Hepatocyte (in vitro differentiated cells): ENCODE measurements at regions not wholly inside any gene's neighbourhood (a gene's known extent, or its start where the extent isn't known, plus 50 kb on each side); places are given as distances from the start of the nearest gene placed in this dataset.

ENCODE experiments used
- DNase-seq: peaks from one replicate; pipeline ENCODE4 v3.0.0-alpha.2; 2016; ENCODE audit warnings: low spot score
- H2AFZ ChIP-seq: fragments of 200-600 bp; sonication (generic); 2 replicates; pipeline ENCODE4 v1.6.0; 2016; ENCODE audit warnings: antibody characterized with exemption, mild to moderate bottlenecking
- H3K27ac ChIP-seq: fragments of 200-600 bp; sonication (generic); 2 replicates; pipeline ENCODE4 v1.5.1; 2016; ENCODE audit warnings: mild to moderate bottlenecking
- H3K27me3 ChIP-seq: fragments of 200-600 bp; sonication (generic); 2 replicates; pipeline ENCODE4 v1.6.1; 2016
- H3K36me3 ChIP-seq: fragments of 200-600 bp; sonication (generic); replicated peaks from 2 replicates; pipeline ENCODE4 v1.5.1; 2016; ENCODE audit warnings: low read depth; ENCODE audit not compliant: insufficient read depth
- H3K4me1 ChIP-seq: fragments of 200-600 bp; sonication (generic); 2 replicates; pipeline ENCODE4 v1.5.1; 2016; ENCODE audit warnings: mild to moderate bottlenecking, moderate library complexity; ENCODE audit not compliant: insufficient read depth
- H3K4me2 ChIP-seq: fragments of 200-600 bp; sonication (generic); 2 replicates; pipeline ENCODE4 v1.6.0; 2016
- H3K4me3 ChIP-seq: fragments of 200-600 bp; sonication (generic); 2 replicates; pipeline ENCODE4 v1.5.1; 2016; ENCODE audit warnings: mild to moderate bottlenecking
- H3K79me2 ChIP-seq: fragments of 200-600 bp; sonication (generic); 2 replicates; pipeline ENCODE4 v1.6.0; 2017; ENCODE audit warnings: mild to moderate bottlenecking
- H3K9me2 ChIP-seq: fragments of 200-600 bp; sonication (generic); replicated peaks from 2 replicates; pipeline ENCODE4 v1.6.0; 2017; ENCODE audit warnings: mild to moderate bottlenecking; ENCODE audit not compliant: insufficient read depth
- H3K9me3 ChIP-seq: fragments of 200-600 bp; sonication (generic); 2 replicates; pipeline ENCODE4 v1.5.1; 2016; ENCODE audit warnings: low read depth, mild to moderate bottlenecking
- H4K20me1 ChIP-seq: fragments of 200-600 bp; sonication (generic); 2 replicates; pipeline ENCODE4 v1.6.0; 2016; ENCODE audit warnings: mild to moderate bottlenecking; ENCODE audit not compliant: insufficient read depth, poor library complexity, severe bottlenecking
- CTCF ChIP-seq: fragments of 200-600 bp; sonication (generic); IDR thresholded peaks from 2 replicates; pipeline ENCODE4 v1.5.1; 2016; ENCODE audit warnings: antibody characterized with exemption, mild to moderate bottlenecking; ENCODE audit not compliant: poor library complexity
- EZH2 ChIP-seq: fragments of 200-600 bp; sonication (generic); IDR thresholded peaks from 2 replicates; pipeline ENCODE4 v1.6.1; 2016; ENCODE audit warnings: antibody characterized with exemption, mild to moderate bottlenecking, borderline replicate concordance
- EZH2phosphoT487 ChIP-seq: fragments of 200-600 bp; sonication (generic); IDR thresholded peaks from one replicate; pipeline ENCODE4 v1.6.1; 2018; ENCODE audit warnings: antibody characterized with exemption, mild to moderate bottlenecking, low read depth, moderate library complexity; ENCODE audit not compliant: unreplicated experiment, severe bottlenecking
- WGBS: methylation state at CpG from one replicate; pipeline ENCODE4 v1.1.6; 2016; ENCODE audit warnings: low lambda C conversion rate; ENCODE audit errors: missing lambda C conversion rate; 5-methylcytosine and 5-hydroxymethylcytosine counted together

- no peak overlapping the region for H3K27ac ChIP-seq
- H3K36me3 ChIP-seq = no peaks in the 10 kb centered on the region
- H4K20me1 ChIP-seq = no peaks in the 10 kb centered on the region
- 54% methylated on average over 3 of the region's 3 CpGs for WGBS
- no peak for TF ChIP-seq EZH2
- no peak for TF ChIP-seq CTCF
- no peak for TF ChIP-seq EZH2phosphoT487
- H3K27me3 ChIP-seq = no peaks in the 10 kb centered on the region
- no peak for DNase-seq
- H3K4me2 ChIP-seq = no peak overlapping the region
- no peak overlapping the region for H2AFZ ChIP-seq
- H3K79me2 ChIP-seq = no peaks in the 10 kb centered on the region
- peaks cover 3% of the 10 kb centered on the region for H3K9me3 ChIP-seq
- no peaks in the 10 kb centered on the region for H3K9me2 ChIP-seq
- H3K4me1 ChIP-seq = no peaks in the 10 kb centered on the region
- no peak overlapping the region for H3K4me3 ChIP-seq
These were observed 449.5 kb upstream of the HS3ST1 start for GRCh38 chr4:11878241-11878640.

GRCh38 chr4:11876104-11876503, 447.4 kb upstream of the HS3ST1 start:
- Histone ChIP-seq H3K4me1 (no peaks in the 10 kb centered on the region), H3K27ac (no peak overlapping the region), H3K36me3 (no peaks in the 10 kb centered on the region), H2AFZ (no peak overlapping the region), H3K79me2 (no peaks in the 10 kb centered on the region), H3K9me2 (no peaks in the 10 kb centered on the region), H3K9me3 (peaks cover 3% of the 10 kb centered on the region), H4K20me1 (no peaks in the 10 kb centered on the region), H3K4me2 (no peak overlapping the region), H3K27me3 (no peaks in the 10 kb centered on the region), H3K4me3 (no peak overlapping the region)
- DNase-seq = no peak
- TF ChIP-seq CTCF = no peak
- TF ChIP-seq EZH2 = no peak
- no peak for TF ChIP-seq EZH2phosphoT487

GRCh38 chr4:11869191-11869870, 440.6 kb upstream of the HS3ST1 start:
- Histone ChIP-seq H3K4me1 (no peaks in the 10 kb centered on the region), H3K27me3 (no peaks in the 10 kb centered on the region), H3K9me2 (no peaks in the 10 kb centered on the region), H3K4me3 (no peak overlapping the region), H3K36me3 (no peaks in the 10 kb centered on the region), H3K79me2 (no peaks in the 10 kb centered on the region), H4K20me1 (no peaks in the 10 kb centered on the region), H3K9me3 (no peaks in the 10 kb centered on the region), H3K27ac (no peak overlapping the region), H2AFZ (no peak overlapping the region), H3K4me2 (no peak overlapping the region)
- DNase-seq = no peak
- 54% methylated on average over 6 of the region's 6 CpGs for WGBS
- TF ChIP-seq CTCF = no peak
- no peak for TF ChIP-seq EZH2
- no peak for TF ChIP-seq EZH2phosphoT487
